ENCODE measurements at regions not wholly inside any gene's neighbourhood (a gene's known extent, or its start where the extent isn't known, plus 50 kb on each side); places are given as distances from the start of the nearest gene placed in this dataset.
"Not testable (repeated sequence)": the region's sequence is repeated elsewhere in the genome, so short reads cannot be mapped to it uniquely, and the experiment has no call there.

GRCh38 chr6:169115632-169116031 is 138.0 kb downstream of the THBS2 start:
- H3K4me3 Mint-ChIP-seq = no peak overlapping the region

GRCh38 chr6:169114632-169115031 is 139.0 kb downstream of the THBS2 start:
- POLR2A ChIA-PET; H3K9ac ChIP-seq (ENCODE audit: low read length); H3K9me3 Mint-ChIP-seq (ENCODE audit: insufficient read depth); H3K4me1 Mint-ChIP-seq; H3K4me2 ChIP-seq (replicated peaks; ENCODE audit: low read depth, low read length, poor library complexity, severe bottlenecking); H3K79me2 ChIP-seq (ENCODE audit: control insufficient read depth, insufficient read depth, low read length); H3K27me3 ChIP-seq (replicated peaks in 1 of 4; ENCODE audit: control extremely low read depth in 1 of 4, control insufficient read depth in 3 of 4, insufficient read depth in 4 of 4, low read length in 3 of 4); H3K27ac Mint-ChIP-seq; H4K20me1 ChIP-seq (ENCODE audit: control insufficient read depth, insufficient read depth, low read length, poor library complexity, severe bottlenecking); CTCF ChIA-PET; H3K9me3 ChIP-seq (ENCODE audit: control extremely low read depth in 1 of 3, control insufficient read depth in 2 of 3, insufficient read depth in 1 of 3, low read length in 2 of 3); intact Hi-C loops (cut with micrococcal nuclease); DNase-seq; H3K4me3 ChIP-seq (ENCODE audit: control extremely low read depth in 1 of 5, extremely low read depth in 1 of 5, insufficient read depth in 1 of 5, low read depth in 2 of 5, low read length in 4 of 5); H2AFZ ChIP-seq (ENCODE audit: insufficient read depth, low read depth, low read length, poor library complexity, severe bottlenecking); H3K27ac ChIP-seq (ENCODE audit: low read length in 2 of 2); H3K36me3 ChIP-seq (replicated peaks in 1 of 2; ENCODE audit: control extremely low read depth in 1 of 2, control insufficient read depth in 1 of 2, extremely low read depth in 1 of 2, insufficient read depth in 2 of 2, low read length in 1 of 2); H3K4me1 ChIP-seq (ENCODE audit: control insufficient read depth in 2 of 2, insufficient read depth in 2 of 2, low read length in 2 of 2); ATAC-seq (ENCODE audit: low read depth); H3K4me3 Mint-ChIP-seq; H3K27me3 Mint-ChIP-seq: not testable (repeated sequence)
- WGBS (ENCODE audit: insufficient coverage) = 96% methylated on average over 5 of the region's 8 CpGs

More at GRCh38 chr6:169115632-169116031, 138.0 kb downstream of the THBS2 start:
- no peaks in the 10 kb centered on the region for H3K4me1 ChIP-seq (ENCODE audit: control insufficient read depth in 2 of 2, insufficient read depth in 2 of 2, low read length in 2 of 2)
- no peak overlapping the region for H2AFZ ChIP-seq (ENCODE audit: insufficient read depth, low read depth, low read length, poor library complexity, severe bottlenecking)
- H3K9ac ChIP-seq (ENCODE audit: low read length) = no peak overlapping the region
- no peaks in the 10 kb centered on the region for H4K20me1 ChIP-seq (ENCODE audit: control insufficient read depth, insufficient read depth, low read length, poor library complexity, severe bottlenecking)
- intact Hi-C loops (cut with micrococcal nuclease) = no loop called here
- H3K4me1 Mint-ChIP-seq = no peaks in the 10 kb centered on the region
- H3K27me3 Mint-ChIP-seq = peaks cover under 1% of the 10 kb centered on the region
- peaks cover 0 to 6% (median 0%) of the 10 kb centered on the region in 4 experiments for H3K27me3 ChIP-seq (replicated peaks in 1 of 4; ENCODE audit: control extremely low read depth in 1 of 4, control insufficient read depth in 3 of 4, insufficient read depth in 4 of 4, low read length in 3 of 4)
- H3K79me2 ChIP-seq (ENCODE audit: control insufficient read depth, insufficient read depth, low read length) = no peaks in the 10 kb centered on the region
- no peak overlapping the region for H3K27ac ChIP-seq (ENCODE audit: low read length in 2 of 2)
- CTCF ChIA-PET = no interaction called here
- TF ChIP-seq EZH2 (IDR thresholded peaks at IDR 0.05; ENCODE audit: borderline replicate concordance, insufficient read depth, low read depth, low read length, poor library complexity, severe bottlenecking) (no peak), CTCF (IDR thresholded peaks at IDR 0.05) (no peak)
- no peaks in the 10 kb centered on the region for H3K9me3 Mint-ChIP-seq (ENCODE audit: insufficient read depth)
- H3K4me3 ChIP-seq (ENCODE audit: control extremely low read depth in 1 of 5, extremely low read depth in 1 of 5, insufficient read depth in 1 of 5, low read depth in 2 of 5, low read length in 4 of 5) = no peak overlapping the region
- no peak for ATAC-seq (ENCODE audit: low read depth)
- DNase-seq = no peak
- H3K9me3 ChIP-seq (ENCODE audit: control extremely low read depth in 1 of 3, control insufficient read depth in 2 of 3, insufficient read depth in 1 of 3, low read length in 2 of 3) = no peaks in the 10 kb centered on the region
- no CpG with 5 or more reads among the region's 3 CpGs for WGBS (ENCODE audit: insufficient coverage)
- no peak overlapping the region for H3K27ac Mint-ChIP-seq
- H3K36me3 ChIP-seq (replicated peaks in 1 of 2; ENCODE audit: control extremely low read depth in 1 of 2, control insufficient read depth in 1 of 2, extremely low read depth in 1 of 2, insufficient read depth in 2 of 2, low read length in 1 of 2) = no peaks in the 10 kb centered on the region
- no peak overlapping the region for H3K4me2 ChIP-seq (replicated peaks; ENCODE audit: low read depth, low read length, poor library complexity, severe bottlenecking)
- POLR2A ChIA-PET = no interaction called here

All from B cell (primary cell).